H1 (cell line): ENCODE measurements at regions not wholly inside any gene's neighbourhood (a gene's known extent, or its start where the extent isn't known, plus 50 kb on each side); places are given as distances from the start of the nearest gene placed in this dataset.

ENCODE experiments used
- CTCF ChIA-PET: fragments of 300-600 bp; sonication (Branson Sonifier 250); formaldehyde crosslinking; loops from one replicate; lab custom pipeline; 2021; ENCODE audit not compliant: partially characterized antibody; lab: Charles Lee
- POLR2A ChIA-PET: fragments of 300-600 bp; sonication (Branson Sonifier 250); formaldehyde crosslinking; loops from one replicate; lab custom pipeline; 2021; ENCODE audit warnings: inconsistent platforms; ENCODE audit not compliant: partially characterized antibody; lab: Charles Lee
- DNase-seq, 2 experiments: peaks; one replicate each; pipeline versions ENCODE4 v3.0.0 to v3.0.0-alpha.2; 2010 to 2022; ENCODE audit warnings: low spot score in 2 of 2, low read depth in 1 of 2, mixed read lengths in 1 of 2
- FAIRE-seq: peaks from 2 replicates; lab custom pipeline; 2011; peaks lifted over from hg19 to GRCh38; lab: Jason Lieb, UNC
- H2AFZ ChIP-seq: 2 replicates; pipeline ENCODE4 v1.8.1; 2012; ENCODE audit warnings: low read length, inconsistent platforms
- H2AK5ac ChIP-seq: 2 replicates; pipeline ENCODE4 v1.6.1; 2013; ENCODE audit warnings: low read depth, low read length
- H2BK120ac ChIP-seq: replicated peaks from 2 replicates; pipeline ENCODE3; 2013; ENCODE audit warnings: low read depth, low read length, inconsistent platforms
- H2BK12ac ChIP-seq: 2 replicates; pipeline ENCODE4 v1.6.1; 2013; ENCODE audit warnings: low read depth, low read length
- H2BK15ac ChIP-seq: 2 replicates; pipeline ENCODE4 v1.6.1; 2013; ENCODE audit warnings: low read length
- H2BK20ac ChIP-seq: 2 replicates; pipeline ENCODE4 v1.6.1; 2013; ENCODE audit warnings: low read length
- H2BK5ac ChIP-seq: 2 replicates; pipeline ENCODE4 v1.6.1; 2013; ENCODE audit warnings: low read depth, low read length
- H3K14ac ChIP-seq: 2 replicates; pipeline ENCODE4 v1.6.1; 2013; ENCODE audit warnings: inconsistent platforms; ENCODE audit not compliant: insufficient read length
- H3K18ac ChIP-seq: 2 replicates; pipeline ENCODE4 v1.6.1; 2013; ENCODE audit warnings: low read length; ENCODE audit errors: extremely low read depth
- H3K23ac ChIP-seq: 2 replicates; pipeline ENCODE4 v1.6.1; 2013; ENCODE audit warnings: inconsistent platforms; ENCODE audit not compliant: insufficient read length
- H3K23me2 ChIP-seq: 2 replicates; pipeline ENCODE4 v1.6.1; 2013; ENCODE audit warnings: low read depth, low read length
- H3K27ac ChIP-seq: 2 replicates; pipeline ENCODE4 v1.6.1; 2011; ENCODE audit warnings: low read depth, low read length, inconsistent platforms
- H3K27me3 ChIP-seq, 4 experiments: replicated peaks in 1 of 4; 1 replicate in 1 of 4; 2 replicates in 3 of 4; pipeline versions ENCODE4 v1.6.1 to v1.8.1; 2011 to 2013; ENCODE audit warnings: low read length in 3 of 4, mild to moderate bottlenecking in 3 of 4, inconsistent platforms in 2 of 4, mixed read lengths in 2 of 4, moderate library complexity in 1 of 4; ENCODE audit not compliant: control insufficient read depth in 3 of 4, insufficient read depth in 3 of 4; ENCODE audit errors: extremely low read depth in 1 of 4
- H3K36me3 ChIP-seq, 4 experiments: 2 replicates each; pipeline versions ENCODE4 v1.6.1 to v1.8.1; 2011 to 2013; ENCODE audit warnings: mild to moderate bottlenecking in 4 of 4, low read length in 3 of 4, moderate library complexity in 2 of 4, control low read depth in 1 of 4, inconsistent platforms in 1 of 4; ENCODE audit not compliant: insufficient read depth in 4 of 4, control insufficient read depth in 2 of 4
- H3K4ac ChIP-seq: replicated peaks from 2 replicates; pipeline ENCODE3; 2013; ENCODE audit warnings: low read length, low read depth, mixed read lengths, inconsistent platforms; ENCODE audit not compliant: insufficient read length
- H3K4me1 ChIP-seq, 4 experiments: replicated peaks in 1 of 4; 1 replicate in 1 of 4; 2 replicates in 3 of 4; pipeline versions ENCODE4 v1.6.1 to v1.8.1; 2011 to 2013; ENCODE audit warnings: low read length in 3 of 4, inconsistent platforms in 2 of 4, mixed read lengths in 1 of 4; ENCODE audit not compliant: insufficient read depth in 4 of 4, control insufficient read depth in 3 of 4
- H3K4me2 ChIP-seq, 2 experiments: 2 replicates each; pipeline versions ENCODE4 v1.6.1 to v1.8.1; 2011 to 2013; ENCODE audit warnings: low read depth in 2 of 2, low read length in 2 of 2, control low read depth in 1 of 2, inconsistent platforms in 1 of 2, mild to moderate bottlenecking in 1 of 2; ENCODE audit not compliant: insufficient read depth in 1 of 2
- H3K4me3 ChIP-seq, 4 experiments: fragments of 200-600, 300-600 bp in 1 of 4; sonication (generic), shearing (Covaris generic), sonication (Bioruptor Twin) in 1 of 4; 2 replicates each; pipeline versions ENCODE4 v1.5.1 to v1.8.1; 2011 to 2016; ENCODE audit warnings: low read length in 4 of 4, low read depth in 3 of 4, control low read depth in 2 of 4, inconsistent platforms in 2 of 4, mild to moderate bottlenecking in 2 of 4, mixed read lengths in 1 of 4, moderate library complexity in 1 of 4; ENCODE audit not compliant: insufficient read depth in 2 of 4; ENCODE audit errors: extremely low read depth in 1 of 4
- H3K56ac ChIP-seq: replicated peaks from 2 replicates; pipeline ENCODE3; 2013; ENCODE audit warnings: low read depth, mild to moderate bottlenecking, mixed read lengths, low read length, inconsistent platforms; ENCODE audit not compliant: insufficient read length
- H3K79me1 ChIP-seq: 2 replicates; pipeline ENCODE4 v1.6.1; 2013; ENCODE audit warnings: low read depth, low read length, control low read depth
- H3K79me2 ChIP-seq, 2 experiments: 2 replicates each; pipeline versions ENCODE4 v1.6.1 to v1.8.1; 2012 to 2013; ENCODE audit warnings: low read length in 2 of 2, mild to moderate bottlenecking in 2 of 2, inconsistent platforms in 1 of 2; ENCODE audit not compliant: insufficient read depth in 2 of 2, control insufficient read depth in 1 of 2
- H3K9ac ChIP-seq, 4 experiments: replicated peaks in 1 of 4; 1 replicate in 1 of 4; 2 replicates in 3 of 4; pipeline versions ENCODE4 v1.6.1 to v1.8.1; 2011 to 2013; ENCODE audit warnings: low read depth in 3 of 4, low read length in 3 of 4, control low read depth in 2 of 4, mild to moderate bottlenecking in 2 of 4, moderate library complexity in 2 of 4, inconsistent platforms in 1 of 4; ENCODE audit errors: extremely low read depth in 1 of 4
- H3K9me3 ChIP-seq, 2 experiments: 2 replicates each; pipeline versions ENCODE4 v1.6.1 to v1.8.1; 2012 to 2013; ENCODE audit warnings: mild to moderate bottlenecking in 2 of 2, moderate library complexity in 2 of 2, control low read depth in 1 of 2, inconsistent platforms in 1 of 2, low read depth in 1 of 2, low read length in 1 of 2, mixed read lengths in 1 of 2; ENCODE audit not compliant: insufficient read depth in 2 of 2
- H4K20me1 ChIP-seq, 2 experiments: replicated peaks in 1 of 2; 2 replicates each; pipeline versions ENCODE3 to v1.8.1; 2011 to 2013; ENCODE audit warnings: inconsistent platforms in 2 of 2, low read length in 2 of 2, mild to moderate bottlenecking in 1 of 2; ENCODE audit not compliant: insufficient read depth in 2 of 2, control insufficient read depth in 1 of 2
- H4K5ac ChIP-seq: 2 replicates; pipeline ENCODE4 v1.6.1; 2013; ENCODE audit warnings: low read length, low read depth, mixed read lengths, inconsistent platforms; ENCODE audit not compliant: insufficient read length
- H4K8ac ChIP-seq: 2 replicates; pipeline ENCODE4 v1.8.0; 2013; ENCODE audit warnings: mild to moderate bottlenecking, moderate library complexity, low read length, inconsistent platforms; ENCODE audit not compliant: insufficient read depth; ENCODE audit errors: extremely low read depth
- H4K91ac ChIP-seq: replicated peaks from 2 replicates; pipeline ENCODE3; 2013; ENCODE audit warnings: low read length, mixed read lengths, inconsistent platforms; ENCODE audit not compliant: insufficient read length
- CEBPB ChIP-seq: IDR thresholded peaks from 2 replicates; pipeline ENCODE4 v1.6.1; 2012; ENCODE audit warnings: low read depth, low read length
- EGR1 ChIP-seq: IDR thresholded peaks from 2 replicates; pipeline ENCODE4 v1.6.1; 2011; ENCODE audit warnings: low read depth, low read length, borderline replicate concordance
- JUN ChIP-seq: IDR thresholded peaks from 2 replicates; pipeline ENCODE4 v1.6.1; 2011; ENCODE audit warnings: low read depth, mild to moderate bottlenecking, improper control_type of control experiment, low read length
- POU5F1 ChIP-seq: IDR thresholded peaks from 2 replicates; pipeline ENCODE4 v1.6.1; 2011; ENCODE audit warnings: low read depth, mild to moderate bottlenecking, low read length, moderate library complexity
- RFX5 ChIP-seq: IDR thresholded peaks from 2 replicates; pipeline ENCODE4 v1.6.1; 2011; ENCODE audit warnings: low read depth, low read length, improper control_type of control experiment, borderline replicate concordance
- WGBS, 2 experiments: shearing (Covaris generic) in 1 of 2; methylation state at CpG; one replicate each; pipeline versions ENCODE4 v1.1.6 to v1.1.7; 2013 to 2015; ENCODE audit warnings: low lambda C conversion rate in 2 of 2, mixed read lengths in 2 of 2, inconsistent platforms in 1 of 2, low coverage in 1 of 2, missing lambda C conversion rate in 1 of 2; ENCODE audit not compliant: insufficient replicate concordance in 2 of 2, insufficient coverage in 1 of 2, insufficient read length in 1 of 2; ENCODE audit errors: extremely low coverage in 1 of 2, missing lambda C conversion rate in 1 of 2; 5-methylcytosine and 5-hydroxymethylcytosine counted together

GRCh38 chr13:37257706-37258105 is 152.2 kb upstream of the CSNK1A1L start:
- H3K4me1 ChIP-seq: no peaks in the 10 kb centered on the region
- no peak overlapping the region for H3K9ac ChIP-seq
- H2BK20ac ChIP-seq: no peak overlapping the region
- no peaks in the 10 kb centered on the region for H3K9me3 ChIP-seq
- no peak overlapping the region for H3K27ac ChIP-seq
- no peak overlapping the region for H4K91ac ChIP-seq
- no peak overlapping the region for H4K8ac ChIP-seq
- H2BK5ac ChIP-seq: no peak overlapping the region
- no peak overlapping the region for H3K23ac ChIP-seq
- no peak overlapping the region for H3K56ac ChIP-seq
- H4K5ac ChIP-seq: no peak overlapping the region
- H2AK5ac ChIP-seq: no peak overlapping the region
- no peaks in the 10 kb centered on the region for H3K79me1 ChIP-seq
- no peak overlapping the region for H3K14ac ChIP-seq
- H3K4me3 ChIP-seq: no peak overlapping the region
- ChIA-PET POLR2A (no interaction called here), CTCF (no interaction called here)
- H2BK12ac ChIP-seq: no peak overlapping the region
- no peak for TF ChIP-seq EGR1
- TF ChIP-seq POU5F1: no peak
- no peak for TF ChIP-seq JUN
- no peak for TF ChIP-seq RFX5
- no peak for TF ChIP-seq CEBPB
- WGBS, 2 experiments: 73% methylated on average over 2 of the region's 2 CpGs; no CpG with 5 or more reads in 1 of the 2 experiments
- H2BK15ac ChIP-seq: no peak overlapping the region
- H3K79me2 ChIP-seq: no peaks in the 10 kb centered on the region
- no peaks in the 10 kb centered on the region for H3K27me3 ChIP-seq
- no peaks in the 10 kb centered on the region for H4K20me1 ChIP-seq
- H3K36me3 ChIP-seq: no peaks in the 10 kb centered on the region
- H3K18ac ChIP-seq: no peak overlapping the region
- no peaks in the 10 kb centered on the region for H3K23me2 ChIP-seq
- no peak overlapping the region for H3K4ac ChIP-seq
- no peak overlapping the region for H3K4me2 ChIP-seq
- H2BK120ac ChIP-seq: no peak overlapping the region
- DNase-seq (no peak), FAIRE-seq (no peak)
- H2AFZ ChIP-seq: no peak overlapping the region
